Neural cell (in vitro differentiated cells): ENCODE measurements at regions not wholly inside any gene's neighbourhood (a gene's known extent, or its start where the extent isn't known, plus 50 kb on each side); places are given as distances from the start of the nearest gene placed in this dataset.

ENCODE experiments used
- H2AFZ ChIP-seq: fragments of 200-600, 300-800 bp; sonication (generic), shearing (Covaris generic); 2 replicates; pipeline ENCODE4 v1.6.0; 2014; ENCODE audit warnings: low read depth, mild to moderate bottlenecking, antibody characterized with exemption, low read length, moderate library complexity
- H3F3A ChIP-seq: fragments of 200-600 bp; shearing (Covaris generic); 2 replicates; pipeline ENCODE4 v1.6.1; 2016; ENCODE audit warnings: mild to moderate bottlenecking, moderate library complexity, mixed read lengths, antibody characterized with exemption, low read length; ENCODE audit not compliant: insufficient read depth, poor library complexity, severe bottlenecking
- H3K27ac ChIP-seq: fragments of 200-600, 300-800 bp; sonication (generic), shearing (Covaris generic); 2 replicates; pipeline ENCODE4 v1.5.1; 2014; ENCODE audit warnings: mild to moderate bottlenecking, low read length, moderate library complexity
- H3K27me3 ChIP-seq: fragments of 300-800, 200-600 bp; sonication (generic), shearing (Covaris generic); 2 replicates; pipeline ENCODE4 v1.6.0; 2014; ENCODE audit warnings: mild to moderate bottlenecking, low read depth, low read length, moderate library complexity; ENCODE audit not compliant: insufficient read depth
- H3K36me3 ChIP-seq: fragments of 300-800, 200-600 bp; sonication (generic), shearing (Covaris generic); 2 replicates; pipeline ENCODE4 v1.5.1; 2014; ENCODE audit warnings: mild to moderate bottlenecking, antibody characterized with exemption, low read length, moderate library complexity; ENCODE audit not compliant: insufficient read depth
- H3K4me2 ChIP-seq: fragments of 300-800, 200-600 bp; sonication (generic), shearing (Covaris generic); 2 replicates; pipeline ENCODE4 v1.6.0; 2014; ENCODE audit warnings: mild to moderate bottlenecking, low read length
- H3K4me3 ChIP-seq: fragments of 300-800, 200-600 bp; sonication (generic), shearing (Covaris generic); 2 replicates; pipeline ENCODE4 v1.5.1; 2014; ENCODE audit warnings: mild to moderate bottlenecking, low read length, moderate library complexity
- H3K79me2 ChIP-seq: fragments of 200-600 bp; shearing (Covaris generic); replicated peaks from 2 replicates; pipeline ENCODE4 v1.6.0; 2014; ENCODE audit warnings: mild to moderate bottlenecking, low read length, moderate library complexity; ENCODE audit not compliant: insufficient read depth
- H3K9ac ChIP-seq: fragments of 300-800, 200-600 bp; sonication (generic), shearing (Covaris generic); 2 replicates; pipeline ENCODE4 v1.6.1; 2016; ENCODE audit warnings: mild to moderate bottlenecking, low read length, mixed read lengths
- H3K9me2 ChIP-seq: fragments of 200-600 bp; shearing (Covaris generic); 2 replicates; pipeline ENCODE4 v1.6.1; 2016; ENCODE audit warnings: mild to moderate bottlenecking, low read length, mixed read lengths; ENCODE audit not compliant: insufficient read depth
- H3K9me3 ChIP-seq: fragments of 200-600, 300-800 bp; sonication (generic), shearing (Covaris generic); 2 replicates; pipeline ENCODE4 v1.6.1; 2016; ENCODE audit warnings: mild to moderate bottlenecking, mixed run types, low read length, moderate library complexity, mixed read lengths
- H4K20me1 ChIP-seq: fragments of 200-600 bp; shearing (Covaris generic); 2 replicates; pipeline ENCODE4 v1.6.1; 2016; ENCODE audit warnings: mild to moderate bottlenecking, mixed run types; ENCODE audit not compliant: insufficient read depth
- CTCF ChIP-seq: fragments of 450-650 bp; IDR thresholded peaks from 2 replicates; pipeline ENCODE4 v1.5.1; 2014; ENCODE audit warnings: antibody characterized with exemption, mild to moderate bottlenecking, moderate library complexity; ENCODE audit not compliant: poor library complexity, severe bottlenecking
- EP300 ChIP-seq: fragments of 450-650 bp; conservative IDR thresholded peaks from 2 replicates; pipeline ENCODE4 v1.6.1; 2014; ENCODE audit warnings: antibody characterized with exemption, mild to moderate bottlenecking, moderate library complexity; ENCODE audit not compliant: poor library complexity, severe bottlenecking
- EZH2 ChIP-seq: fragments of 200-600, 300-800 bp; shearing (Covaris generic), sonication (generic); IDR thresholded peaks from 2 replicates; pipeline ENCODE4 v1.6.1; 2014; ENCODE audit warnings: antibody characterized with exemption, low read length, borderline replicate concordance, mild to moderate bottlenecking; ENCODE audit not compliant: insufficient read depth, poor library complexity, severe bottlenecking
- MXI1 ChIP-seq: fragments of 450-650 bp; conservative IDR thresholded peaks from 2 replicates; pipeline ENCODE4 v1.6.1; 2014; ENCODE audit warnings: antibody characterized with exemption, mild to moderate bottlenecking; ENCODE audit not compliant: poor library complexity, severe bottlenecking
- POLR2AphosphoS5 ChIP-seq: IDR thresholded peaks from 2 replicates; pipeline ENCODE4 v1.6.1; 2012
- RAD21 ChIP-seq: fragments of 450-650 bp; conservative IDR thresholded peaks from 2 replicates; pipeline ENCODE4 v1.6.1; 2014; ENCODE audit warnings: antibody characterized with exemption, mild to moderate bottlenecking, moderate library complexity
- REST ChIP-seq: IDR thresholded peaks from 2 replicates; pipeline ENCODE4 v1.6.1; 2012; ENCODE audit warnings: borderline replicate concordance
- SMC3 ChIP-seq: fragments of 450-650 bp; conservative IDR thresholded peaks from 2 replicates; pipeline ENCODE4 v1.6.1; 2014; ENCODE audit warnings: antibody characterized with exemption, mild to moderate bottlenecking, moderate library complexity; ENCODE audit not compliant: poor library complexity
- TAF1 ChIP-seq: IDR thresholded peaks from 2 replicates; pipeline ENCODE4 v1.6.1; 2012; ENCODE audit warnings: low read depth

DNA sequence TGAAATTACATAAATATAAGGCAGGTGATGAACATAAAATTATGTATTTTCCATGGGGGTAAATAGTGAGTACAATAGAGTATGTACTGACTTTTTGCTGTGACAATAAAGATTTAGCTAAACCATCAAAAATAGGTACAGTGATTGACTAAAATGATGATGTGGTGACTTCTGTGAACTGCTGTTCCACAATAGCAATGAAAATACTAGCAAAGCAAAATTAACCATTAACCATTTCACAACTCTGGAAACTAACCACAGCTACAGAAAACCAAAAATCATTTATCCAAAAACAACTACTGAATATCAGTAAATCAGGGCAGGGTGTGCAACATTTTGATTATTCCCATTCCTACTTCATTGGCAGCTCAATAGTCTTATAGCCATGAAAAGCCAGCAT lies 161.4 kb upstream of the GYPC start:
- no peak for TF ChIP-seq EP300
- TF ChIP-seq CTCF = no peak
- TF ChIP-seq POLR2AphosphoS5 = no peak
- no peak for TF ChIP-seq REST
- TF ChIP-seq RAD21 = no peak
- no peak for TF ChIP-seq EZH2
- no peak for TF ChIP-seq SMC3
- no peak for TF ChIP-seq MXI1
- TF ChIP-seq TAF1 = no peak
- no peak overlapping the region for H3K4me3 ChIP-seq
- H3K9me3 ChIP-seq = no peaks in the 10 kb centered on the region
- H3K4me2 ChIP-seq = no peak overlapping the region
- H2AFZ ChIP-seq = no peak overlapping the region
- no peak overlapping the region for H3K9ac ChIP-seq
- H3F3A ChIP-seq = no peaks in the 10 kb centered on the region
- no peak overlapping the region for H3K27ac ChIP-seq
- H3K9me2 ChIP-seq = no peaks in the 10 kb centered on the region
- no peaks in the 10 kb centered on the region for H4K20me1 ChIP-seq
- no peaks in the 10 kb centered on the region for H3K36me3 ChIP-seq
- H3K79me2 ChIP-seq = no peaks in the 10 kb centered on the region
- H3K27me3 ChIP-seq = no peaks in the 10 kb centered on the region

- H2AFZ ChIP-seq = no peak overlapping the region
- no peaks in the 10 kb centered on the region for H3K36me3 ChIP-seq
- H3K79me2 ChIP-seq = no peaks in the 10 kb centered on the region
- H3K4me3 ChIP-seq = no peak overlapping the region
- H3K9me2 ChIP-seq = no peaks in the 10 kb centered on the region
- no peaks in the 10 kb centered on the region for H3K27me3 ChIP-seq
- no peaks in the 10 kb centered on the region for H4K20me1 ChIP-seq
- H3K4me2 ChIP-seq = no peak overlapping the region
- no peak overlapping the region for H3K9ac ChIP-seq
- H3K9me3 ChIP-seq = no peaks in the 10 kb centered on the region
- no peaks in the 10 kb centered on the region for H3F3A ChIP-seq
- H3K27ac ChIP-seq = no peak overlapping the region
- no peak for TF ChIP-seq CTCF
- no peak for TF ChIP-seq TAF1
- TF ChIP-seq MXI1 = no peak
- TF ChIP-seq REST = no peak
- no peak for TF ChIP-seq EZH2
- no peak for TF ChIP-seq SMC3
- TF ChIP-seq RAD21 = no peak
- no peak for TF ChIP-seq EP300
- no peak for TF ChIP-seq POLR2AphosphoS5
These were observed 160.8 kb upstream of the GYPC start for GRCh38 chr2:126495189-126495588.
